ENCODE measurements at regions not wholly inside any gene's neighbourhood (a gene's known extent, or its start where the extent isn't known, plus 50 kb on each side); places are given as distances from the start of the nearest gene placed in this dataset.

GRCh38 chr6:9943026-9943425, 471.8 kb downstream of the TFAP2A start:
- no peak for DNase-seq (ENCODE audit: low spot score)

DNA sequence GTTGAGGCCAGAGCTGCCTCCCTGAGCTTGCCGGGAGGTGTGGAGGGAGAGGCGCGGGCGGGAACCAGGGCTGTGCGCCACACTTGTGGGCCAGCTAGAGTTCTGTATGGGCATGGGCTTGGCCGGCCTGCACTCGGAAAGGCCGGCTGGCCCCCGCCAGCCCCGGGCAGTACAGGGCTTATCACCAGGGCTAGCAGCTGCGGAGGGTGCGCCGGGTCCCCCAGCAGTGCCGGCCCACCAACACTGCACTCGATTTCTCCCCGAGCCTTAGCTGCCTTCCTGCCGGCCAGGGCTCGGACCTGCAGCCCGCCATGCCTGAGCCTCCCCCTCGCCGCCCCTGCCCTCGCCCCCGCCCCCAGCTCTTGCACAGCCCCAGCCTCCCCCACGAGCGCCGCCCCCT, 472.7 kb downstream of the TFAP2A start:
- no peak for DNase-seq (ENCODE audit: low spot score)

- no peak for DNase-seq (ENCODE audit: low spot score)
These were observed 476.1 kb downstream of the TFAP2A start for GRCh38 chr6:9938801-9939200.

DNA sequence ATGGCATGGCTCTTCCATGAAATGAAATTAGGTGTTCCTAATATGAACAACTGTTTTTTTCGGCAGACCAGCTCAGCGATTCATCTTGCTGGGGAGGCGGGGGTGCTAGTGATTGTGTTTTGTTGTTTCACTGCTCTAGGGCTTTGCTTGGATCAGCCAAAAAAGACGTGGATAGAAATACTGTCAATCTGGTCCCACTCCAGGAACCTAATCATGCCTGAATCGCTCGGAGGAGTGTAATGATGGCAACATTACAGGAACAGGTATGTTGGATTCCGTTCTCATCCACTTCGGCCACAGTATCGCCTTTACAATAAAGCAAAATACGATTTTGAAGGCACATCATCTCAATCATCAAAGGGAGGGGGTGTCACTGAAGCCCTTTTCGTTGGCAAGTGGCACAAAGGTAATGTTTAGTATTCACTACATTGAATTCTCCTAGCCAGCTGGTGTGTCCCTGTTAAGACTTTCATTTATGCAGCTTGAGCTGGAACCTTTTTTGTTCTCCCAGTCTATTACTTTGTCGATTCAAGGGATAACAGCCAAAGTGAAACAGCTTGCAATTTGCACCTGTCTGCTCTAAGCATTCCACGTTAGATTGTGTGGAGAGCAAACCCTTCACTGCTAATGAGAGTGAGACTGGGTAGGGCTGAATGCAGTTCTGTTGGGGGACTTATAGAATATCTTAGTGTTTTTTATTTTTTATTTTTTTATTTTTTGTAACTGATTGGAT, 477.7 kb downstream of the TFAP2A start:
- DNase-seq (ENCODE audit: low spot score), result no peak

DNA sequence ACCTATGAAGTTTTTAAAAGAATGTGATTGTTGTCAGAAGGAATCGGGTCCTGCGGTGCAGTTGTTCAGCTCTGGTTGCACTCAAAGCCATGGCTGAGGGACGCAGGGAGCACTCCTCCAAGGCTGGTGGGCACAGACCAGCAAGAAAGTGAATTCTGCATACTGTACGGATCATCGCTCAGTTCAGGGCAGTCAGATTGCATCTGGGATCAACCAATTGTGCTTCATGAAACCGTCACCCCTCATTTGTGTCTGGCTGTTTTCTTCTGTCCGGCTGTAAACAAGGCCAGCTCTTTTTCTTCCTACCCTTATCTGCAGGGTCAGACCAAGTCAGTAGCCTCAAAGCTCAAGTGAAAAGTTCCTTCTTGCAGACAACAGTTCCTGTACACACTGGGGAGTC, 478.3 kb downstream of the TFAP2A start:
- no peak for DNase-seq (ENCODE audit: low spot score)

GRCh38 chr6:9933677-9934076, 481.2 kb downstream of the TFAP2A start:
- DNase-seq (ENCODE audit: low spot score), result no peak

- no peak for DNase-seq (ENCODE audit: low spot score)
These were observed 487.6 kb downstream of the TFAP2A start for GRCh38 chr6:9927275-9927674.

- DNase-seq (ENCODE audit: low spot score), result no peak
These were observed 489.9 kb downstream of the TFAP2A start for GRCh38 chr6:9924971-9925370.

GRCh38 chr6:9921366-9921765, 493.5 kb downstream of the TFAP2A start:
- DNase-seq (ENCODE audit: low spot score), result no peak

- DNase-seq (ENCODE audit: low spot score), result no peak
These were observed 499.9 kb downstream of the TFAP2A start for GRCh38 chr6:9914951-9915350.

GRCh38 chr6:9901376-9901775, 513.5 kb downstream of the TFAP2A start:
- no peak for DNase-seq (ENCODE audit: low spot score)

DNA sequence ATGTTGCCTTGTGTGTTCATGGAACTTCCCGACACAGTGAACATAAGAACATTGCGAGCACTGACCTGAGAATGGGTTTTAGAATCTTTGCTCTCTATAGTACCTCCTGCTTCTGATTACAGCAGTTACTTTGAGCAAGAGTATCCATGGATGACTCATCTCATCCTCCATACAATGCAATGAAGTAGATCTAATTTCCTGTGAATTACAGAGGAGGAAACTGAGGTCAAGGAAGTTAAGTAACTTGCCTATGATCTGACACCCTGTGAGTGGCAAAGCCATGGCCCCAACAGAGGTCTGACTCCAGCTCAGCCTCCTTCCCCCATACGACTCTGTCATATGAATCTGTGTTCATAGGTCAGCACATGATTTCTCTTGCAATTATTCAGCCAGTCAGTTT, 518.1 kb downstream of the TFAP2A start:
- no peak for DNase-seq (ENCODE audit: low spot score)

DNA sequence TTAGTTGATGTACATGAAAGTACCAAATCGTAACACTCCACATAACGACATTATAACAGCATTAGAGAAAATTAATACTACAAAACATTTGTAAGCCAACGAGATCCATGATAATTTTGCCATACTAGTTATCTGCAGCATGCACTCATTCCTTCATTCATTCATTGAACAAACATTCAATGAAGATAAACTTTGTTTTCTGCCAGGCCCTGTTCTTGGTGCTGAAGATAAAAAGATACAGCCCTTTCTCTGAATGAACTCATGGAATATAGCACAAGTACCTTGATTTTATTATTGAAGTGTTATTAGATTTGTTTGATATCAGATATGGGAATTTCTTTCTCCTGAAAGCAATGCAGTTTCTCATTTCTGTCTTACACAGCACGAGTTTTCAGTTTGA, 524.0 kb downstream of the TFAP2A start:
- no peak for DNase-seq (ENCODE audit: low spot score)

GRCh38 chr6:9890469-9890868, 524.4 kb downstream of the TFAP2A start:
- DNase-seq (ENCODE audit: low spot score), result no peak

GRCh38 chr6:9878535-9878934, 536.3 kb downstream of the TFAP2A start:
- no peak for DNase-seq (ENCODE audit: low spot score)

DNA sequence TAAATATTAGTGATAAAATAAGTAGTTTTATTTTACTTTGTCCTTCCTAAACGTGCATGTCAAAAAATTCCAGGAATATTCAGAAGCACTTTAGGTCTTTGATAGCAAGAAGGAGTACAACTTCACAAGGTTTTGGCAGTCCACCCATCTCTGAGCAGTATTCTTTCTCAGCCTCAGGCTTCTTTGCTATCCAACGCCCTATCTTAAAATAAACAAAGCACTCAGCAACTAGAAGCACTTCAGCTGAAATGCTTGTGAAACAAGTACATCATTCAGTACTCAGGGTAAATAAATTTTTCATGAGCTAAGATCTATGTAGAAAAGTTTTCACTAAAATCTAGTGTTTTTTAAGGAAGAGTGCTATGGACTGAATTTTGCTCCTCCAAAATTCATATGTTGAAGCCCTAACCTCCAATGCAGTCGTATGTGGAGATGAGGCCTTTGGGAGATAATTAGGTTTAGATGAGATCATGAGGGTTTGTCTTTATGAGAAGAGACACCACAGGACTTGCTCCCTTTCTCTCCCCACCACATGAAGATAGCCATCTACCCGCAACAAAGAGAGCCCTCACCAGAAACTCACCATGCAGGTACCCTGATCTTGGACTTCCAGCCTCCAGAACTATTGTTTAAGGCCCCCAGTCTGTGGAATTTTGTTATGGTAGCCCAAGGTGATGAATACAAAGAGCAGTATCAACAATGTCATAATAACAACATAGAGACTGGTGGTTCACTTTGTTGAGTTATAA, 539.1 kb downstream of the TFAP2A start:
- no peak for DNase-seq (ENCODE audit: low spot score)

DNA sequence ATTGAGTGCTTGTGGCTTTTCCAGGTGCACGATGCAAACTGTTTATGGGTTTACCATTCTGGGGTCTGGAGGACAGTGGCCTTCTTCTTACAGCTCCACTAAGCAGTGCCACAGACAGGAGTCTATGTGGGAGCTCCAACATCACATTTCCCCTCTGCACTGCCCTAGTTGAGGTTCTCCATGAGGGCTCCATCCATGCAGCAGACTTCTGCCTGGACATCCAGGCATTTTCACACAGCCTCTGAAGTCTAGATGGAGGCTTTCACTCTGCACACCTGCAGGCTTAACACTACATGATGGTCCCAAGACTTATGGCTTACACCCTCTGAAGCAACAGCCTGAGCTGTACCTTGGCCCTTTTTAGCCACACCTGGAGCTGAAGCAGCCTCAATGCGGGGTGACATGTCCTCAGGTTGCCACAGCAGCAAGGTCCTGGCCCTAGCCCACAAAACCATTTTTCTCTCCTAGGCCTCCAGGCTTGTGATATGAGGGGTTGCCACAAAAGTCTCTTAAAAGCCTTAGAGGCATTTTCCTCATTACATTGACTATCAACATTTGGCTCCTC, 552.2 kb downstream of the TFAP2A start:
- DNase-seq (ENCODE audit: low spot score), result no peak

DNA sequence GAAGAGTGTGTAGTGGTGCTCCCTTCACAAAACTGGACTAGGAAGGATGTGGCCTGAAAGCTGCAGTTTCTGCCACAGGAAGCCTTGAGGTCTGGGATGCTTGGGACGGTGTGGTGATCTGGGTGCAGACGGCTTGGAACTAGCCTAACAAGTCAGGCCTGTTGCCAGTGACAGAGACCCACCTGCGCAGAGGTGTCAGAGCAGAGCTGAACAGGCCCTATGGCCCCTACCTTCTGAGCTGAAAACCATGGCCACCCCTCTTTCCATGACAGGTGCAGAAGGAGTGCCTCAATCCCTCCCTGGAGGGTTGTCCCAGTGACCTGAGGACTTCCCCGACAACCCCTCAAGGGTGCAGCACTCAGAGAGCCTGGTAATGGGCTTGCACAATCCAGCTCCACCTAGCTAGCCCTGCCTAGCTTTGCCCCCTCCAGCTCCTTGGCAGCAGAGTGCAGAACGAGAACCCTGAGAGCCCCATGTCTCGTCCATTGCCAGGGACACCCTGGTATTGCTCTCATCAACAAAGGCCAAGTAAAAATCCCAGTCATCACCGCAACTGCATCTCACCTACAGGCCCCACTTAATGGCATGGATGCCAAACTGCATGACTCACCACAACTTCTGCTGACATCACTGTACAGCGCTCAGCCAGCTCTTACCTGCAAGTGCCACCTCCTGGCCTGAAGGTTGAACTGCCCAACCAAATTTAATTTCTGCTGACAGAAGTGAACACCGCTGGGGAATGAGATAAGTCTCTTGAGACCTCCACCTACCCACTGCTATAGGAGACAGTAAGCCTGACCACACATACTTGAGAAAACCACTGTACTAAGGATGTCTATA, 563.1 kb downstream of the TFAP2A start:
- peak; percentile 1 for DNase-seq (ENCODE audit: low spot score)

- DNase-seq (ENCODE audit: low spot score), result no peak
These were observed 563.9 kb downstream of the TFAP2A start for GRCh38 chr6:9851006-9851405.

GRCh38 chr6:9848094-9848493, 566.8 kb downstream of the TFAP2A start:
- DNase-seq (ENCODE audit: low spot score), result no peak

DNA sequence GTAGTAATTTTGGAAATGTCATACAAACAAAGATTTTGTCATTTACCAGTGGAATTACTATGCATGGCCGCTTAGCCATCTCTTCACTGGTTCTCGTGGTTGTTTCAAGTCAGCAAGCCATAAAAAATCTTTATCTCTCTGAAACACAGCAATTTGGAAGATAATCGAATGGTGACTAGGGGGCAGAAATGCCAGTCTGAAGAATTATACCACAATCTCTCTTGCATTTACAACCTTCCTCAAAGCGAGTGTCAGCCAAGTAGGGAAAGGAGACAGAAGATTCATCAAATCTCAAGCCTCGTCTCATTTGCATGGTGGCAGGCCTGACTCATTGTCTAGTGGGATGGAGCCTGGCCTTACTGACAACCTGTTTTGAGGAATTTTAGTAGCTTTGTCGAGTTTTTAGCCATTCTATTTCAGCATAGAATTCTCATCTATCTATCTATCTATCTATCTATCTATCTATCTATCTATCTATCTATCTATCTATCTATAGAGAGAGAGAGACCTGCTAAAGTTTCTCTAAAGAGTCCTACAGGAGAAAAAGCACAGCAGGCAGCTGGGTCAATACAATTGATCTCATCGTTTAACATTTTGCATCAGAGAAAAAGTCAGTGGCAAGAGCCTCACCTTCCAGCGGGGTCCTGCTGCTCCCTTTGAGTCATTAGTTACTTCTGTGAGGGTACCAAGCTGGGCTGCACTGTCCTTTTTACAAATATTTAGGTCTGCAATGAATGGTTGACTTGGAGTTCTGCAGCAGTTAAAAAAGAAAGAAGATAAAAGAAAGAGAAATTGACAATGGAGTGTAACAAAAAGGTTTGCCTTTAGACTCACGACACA, 572.8 kb downstream of the TFAP2A start:
- DNase-seq (ENCODE audit: low spot score), result no peak

All from HT-29 (cell line).